C4-2B (cell line): ENCODE measurements at regions not wholly inside any gene's neighbourhood (a gene's known extent, or its start where the extent isn't known, plus 50 kb on each side); places are given as distances from the start of the nearest gene placed in this dataset.
"Not testable (repeated sequence)": the region's sequence is repeated elsewhere in the genome, so short reads cannot be mapped to it uniquely, and the experiment has no call there.

Experiments used
- H3K27ac ChIP-seq: fragments of 450-650 bp; 2 replicates; pipeline ENCODE4 v1.5.1; 2017
- CTCF ChIP-seq: fragments of 450-650 bp; conservative IDR thresholded peaks from 2 replicates; pipeline ENCODE4 v1.5.1; 2017; ENCODE audit warnings: mild to moderate bottlenecking
- ZFX ChIP-seq: fragments of 450-650 bp; IDR thresholded peaks from 2 replicates; pipeline ENCODE4 v1.6.1; 2017

DNA sequence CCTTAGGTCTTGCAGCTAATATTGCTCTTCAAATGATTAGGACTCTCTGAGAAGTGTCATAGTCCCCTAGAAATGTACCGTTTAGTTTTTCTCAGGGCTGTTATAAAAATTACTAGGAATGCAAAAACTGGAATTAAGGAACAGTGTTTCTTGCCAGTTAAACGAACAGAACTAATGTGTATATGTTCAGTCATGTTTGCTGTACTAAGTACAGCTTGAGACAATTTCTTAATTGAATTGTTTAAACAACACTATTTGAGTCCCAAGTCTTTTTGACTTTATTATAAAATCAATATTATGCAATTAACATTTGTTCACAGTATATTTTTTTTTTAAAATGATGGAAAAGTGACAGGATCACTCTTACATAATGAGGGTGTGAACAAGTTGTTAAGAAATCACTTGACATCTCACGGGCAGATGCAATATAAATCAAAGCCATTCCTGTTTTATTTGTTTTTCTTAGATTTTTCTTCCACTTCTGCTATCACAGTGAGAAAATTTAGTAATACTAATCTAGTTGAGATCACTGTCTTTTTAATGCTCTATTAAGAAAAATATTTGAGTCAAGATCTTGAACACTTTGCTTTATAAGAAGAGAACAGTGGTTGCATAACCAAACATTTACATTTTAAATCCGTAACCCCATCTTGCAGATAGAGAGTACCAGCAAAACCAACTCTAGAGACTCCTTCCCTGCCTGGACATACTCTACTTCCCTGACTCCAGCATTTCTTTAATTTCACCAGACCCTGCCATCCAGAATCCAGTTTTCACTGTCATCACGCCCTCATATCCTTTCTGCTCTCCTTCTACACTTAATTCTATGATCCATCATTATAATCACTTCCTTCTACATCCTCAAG lies 140.7 kb upstream of the KITLG start:
- no peak for TF ChIP-seq ZFX
- TF ChIP-seq CTCF: no peak
- H3K27ac ChIP-seq: no peak overlapping the region

- TF ChIP-seq ZFX: no peak
- no peak for TF ChIP-seq CTCF
- H3K27ac ChIP-seq: no peak overlapping the region
Measured at GRCh38 chr12:88720231-88720630, 140.0 kb upstream of the KITLG start.

GRCh38 chr12:88717188-88717587 lies 136.9 kb upstream of the KITLG start:
- TF ChIP-seq CTCF (no peak), ZFX (no peak)

GRCh38 chr12:88716240-88716639 lies 136.0 kb upstream of the KITLG start:
- H3K27ac ChIP-seq: no peak overlapping the region; the same call in 1 of the 2 replicates
- TF ChIP-seq ZFX (no peak), CTCF (no peak)

More at GRCh38 chr12:88717188-88717587, 136.9 kb upstream of the KITLG start:
- H3K27ac ChIP-seq: no peak overlapping the region

GRCh38 chr12:88715673-88716072 lies 135.4 kb upstream of the KITLG start:
- H3K27ac ChIP-seq: no peak overlapping the region
- no peak for TF ChIP-seq CTCF
- no peak for TF ChIP-seq ZFX

GRCh38 chr12:88714263-88714882 lies 134.1 kb upstream of the KITLG start:
- H3K27ac ChIP-seq: not testable (repeated sequence)

GRCh38 chr12:88707800-88708199 lies 127.5 kb upstream of the KITLG start:
- TF ChIP-seq ZFX (no peak), CTCF (no peak)
- H3K27ac ChIP-seq: no peak overlapping the region
